ENCODE measurements at regions not wholly inside any gene's neighbourhood (a gene's known extent, or its start where the extent isn't known, plus 50 kb on each side); places are given as distances from the start of the nearest gene placed in this dataset.

- TF ChIP-seq ELF1 (IDR thresholded peaks at IDR 0.05) = no peak
- no peak for TF ChIP-seq ZBTB33 (IDR thresholded peaks at IDR 0.05; ENCODE audit: borderline replicate concordance, low read depth)
- TF ChIP-seq TEAD4 (IDR thresholded peaks at IDR 0.05; ENCODE audit: borderline replicate concordance, insufficient read depth) = no peak
- no peak for TF ChIP-seq RCOR1 (IDR thresholded peaks at IDR 0.05; ENCODE audit: low read length)
- TF ChIP-seq FOXM1 (IDR thresholded peaks at IDR 0.05; ENCODE audit: low read depth) = no peak
- no peak for TF ChIP-seq EP300 (IDR thresholded peaks at IDR 0.05; ENCODE audit: borderline replicate concordance in 1 of 2, low read depth in 1 of 2, low read length in 1 of 2)
- no peak for TF ChIP-seq POLR2AphosphoS5 (IDR thresholded peaks at IDR 0.05; ENCODE audit: low read depth, low read length)
- no peak for TF ChIP-seq MXI1 (IDR thresholded peaks at IDR 0.05; ENCODE audit: low read depth, low read length)
- TF ChIP-seq, protein P1, sequence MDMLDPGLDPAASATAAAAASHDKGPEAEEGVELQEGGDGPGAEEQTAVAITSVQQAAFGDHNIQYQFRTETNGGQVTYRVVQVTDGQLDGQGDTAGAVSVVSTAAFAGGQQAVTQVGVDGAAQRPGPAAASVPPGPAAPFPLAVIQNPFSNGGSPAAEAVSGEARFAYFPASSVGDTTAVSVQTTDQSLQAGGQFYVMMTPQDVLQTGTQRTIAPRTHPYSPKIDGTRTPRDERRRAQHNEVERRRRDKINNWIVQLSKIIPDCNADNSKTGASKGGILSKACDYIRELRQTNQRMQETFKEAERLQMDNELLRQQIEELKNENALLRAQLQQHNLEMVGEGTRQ (IDR thresholded peaks at IDR 0.05; ENCODE audit: borderline replicate concordance, low read depth, low read length) = no peak
- no peak for TF ChIP-seq NFIC (IDR thresholded peaks at IDR 0.05; ENCODE audit: borderline replicate concordance)
- no peak for TF ChIP-seq EZH2phosphoT487 (IDR thresholded peaks at IDR 0.05; ENCODE audit: borderline replicate concordance, low read depth)
- TF ChIP-seq RXRA (IDR thresholded peaks at IDR 0.05; ENCODE audit: borderline replicate concordance, low read depth) = no peak
- TF ChIP-seq, protein P2, sequence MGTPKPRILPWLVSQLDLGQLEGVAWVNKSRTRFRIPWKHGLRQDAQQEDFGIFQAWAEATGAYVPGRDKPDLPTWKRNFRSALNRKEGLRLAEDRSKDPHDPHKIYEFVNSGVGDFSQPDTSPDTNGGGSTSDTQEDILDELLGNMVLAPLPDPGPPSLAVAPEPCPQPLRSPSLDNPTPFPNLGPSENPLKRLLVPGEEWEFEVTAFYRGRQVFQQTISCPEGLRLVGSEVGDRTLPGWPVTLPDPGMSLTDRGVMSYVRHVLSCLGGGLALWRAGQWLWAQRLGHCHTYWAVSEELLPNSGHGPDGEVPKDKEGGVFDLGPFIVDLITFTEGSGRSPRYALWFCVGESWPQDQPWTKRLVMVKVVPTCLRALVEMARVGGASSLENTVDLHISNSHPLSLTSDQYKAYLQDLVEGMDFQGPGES (IDR thresholded peaks at IDR 0.05; ENCODE audit: low read depth, low read length) = no peak
- TF ChIP-seq, protein P3, sequence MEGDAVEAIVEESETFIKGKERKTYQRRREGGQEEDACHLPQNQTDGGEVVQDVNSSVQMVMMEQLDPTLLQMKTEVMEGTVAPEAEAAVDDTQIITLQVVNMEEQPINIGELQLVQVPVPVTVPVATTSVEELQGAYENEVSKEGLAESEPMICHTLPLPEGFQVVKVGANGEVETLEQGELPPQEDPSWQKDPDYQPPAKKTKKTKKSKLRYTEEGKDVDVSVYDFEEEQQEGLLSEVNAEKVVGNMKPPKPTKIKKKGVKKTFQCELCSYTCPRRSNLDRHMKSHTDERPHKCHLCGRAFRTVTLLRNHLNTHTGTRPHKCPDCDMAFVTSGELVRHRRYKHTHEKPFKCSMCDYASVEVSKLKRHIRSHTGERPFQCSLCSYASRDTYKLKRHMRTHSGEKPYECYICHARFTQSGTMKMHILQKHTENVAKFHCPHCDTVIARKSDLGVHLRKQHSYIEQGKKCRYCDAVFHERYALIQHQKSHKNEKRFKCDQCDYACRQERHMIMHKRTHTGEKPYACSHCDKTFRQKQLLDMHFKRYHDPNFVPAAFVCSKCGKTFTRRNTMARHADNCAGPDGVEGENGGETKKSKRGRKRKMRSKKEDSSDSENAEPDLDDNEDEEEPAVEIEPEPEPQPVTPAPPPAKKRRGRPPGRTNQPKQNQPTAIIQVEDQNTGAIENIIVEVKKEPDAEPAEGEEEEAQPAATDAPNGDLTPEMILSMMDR (IDR thresholded peaks at IDR 0.05) = no peak
- no peak for TF ChIP-seq FOXJ3 (CRISPR knock-in tag; IDR thresholded peaks at IDR 0.05)
- no peak for TF ChIP-seq USF1 (IDR thresholded peaks at IDR 0.05; ENCODE audit: borderline replicate concordance, low read depth)
- TF ChIP-seq SIN3A (IDR thresholded peaks at IDR 0.05; ENCODE audit: borderline replicate concordance, low read depth, low read length) = no peak
- TF ChIP-seq MEF2A (IDR thresholded peaks at IDR 0.05; ENCODE audit: borderline replicate concordance, low read depth) = no peak
- TF ChIP-seq, protein P4, sequence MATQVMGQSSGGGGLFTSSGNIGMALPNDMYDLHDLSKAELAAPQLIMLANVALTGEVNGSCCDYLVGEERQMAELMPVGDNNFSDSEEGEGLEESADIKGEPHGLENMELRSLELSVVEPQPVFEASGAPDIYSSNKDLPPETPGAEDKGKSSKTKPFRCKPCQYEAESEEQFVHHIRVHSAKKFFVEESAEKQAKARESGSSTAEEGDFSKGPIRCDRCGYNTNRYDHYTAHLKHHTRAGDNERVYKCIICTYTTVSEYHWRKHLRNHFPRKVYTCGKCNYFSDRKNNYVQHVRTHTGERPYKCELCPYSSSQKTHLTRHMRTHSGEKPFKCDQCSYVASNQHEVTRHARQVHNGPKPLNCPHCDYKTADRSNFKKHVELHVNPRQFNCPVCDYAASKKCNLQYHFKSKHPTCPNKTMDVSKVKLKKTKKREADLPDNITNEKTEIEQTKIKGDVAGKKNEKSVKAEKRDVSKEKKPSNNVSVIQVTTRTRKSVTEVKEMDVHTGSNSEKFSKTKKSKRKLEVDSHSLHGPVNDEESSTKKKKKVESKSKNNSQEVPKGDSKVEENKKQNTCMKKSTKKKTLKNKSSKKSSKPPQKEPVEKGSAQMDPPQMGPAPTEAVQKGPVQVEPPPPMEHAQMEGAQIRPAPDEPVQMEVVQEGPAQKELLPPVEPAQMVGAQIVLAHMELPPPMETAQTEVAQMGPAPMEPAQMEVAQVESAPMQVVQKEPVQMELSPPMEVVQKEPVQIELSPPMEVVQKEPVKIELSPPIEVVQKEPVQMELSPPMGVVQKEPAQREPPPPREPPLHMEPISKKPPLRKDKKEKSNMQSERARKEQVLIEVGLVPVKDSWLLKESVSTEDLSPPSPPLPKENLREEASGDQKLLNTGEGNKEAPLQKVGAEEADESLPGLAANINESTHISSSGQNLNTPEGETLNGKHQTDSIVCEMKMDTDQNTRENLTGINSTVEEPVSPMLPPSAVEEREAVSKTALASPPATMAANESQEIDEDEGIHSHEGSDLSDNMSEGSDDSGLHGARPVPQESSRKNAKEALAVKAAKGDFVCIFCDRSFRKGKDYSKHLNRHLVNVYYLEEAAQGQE (IDR thresholded peaks at IDR 0.05; ENCODE audit: low read depth, low read length) = no peak
- Histone ChIP-seq H3K4me2 (no peak overlapping the region), H3K9me2 (no peaks in the 10 kb centered on the region), H3K27me3 (ENCODE audit: insufficient read depth) (no peaks in the 10 kb centered on the region), H3K36me3 (replicated peaks in 1 of 2; ENCODE audit: control insufficient read depth in 1 of 2, insufficient read depth in 2 of 2, low read length in 1 of 2) (no peaks in the 10 kb centered on the region), H3F3A (replicated peaks; ENCODE audit: insufficient read depth) (no peaks in the 10 kb centered on the region), H3K79me2 (ENCODE audit: insufficient read depth) (no peaks in the 10 kb centered on the region), H4K20me1 (ENCODE audit: insufficient read depth) (no peaks in the 10 kb centered on the region), H3K27ac (ENCODE audit: low read depth in 2 of 2, low read length in 1 of 2) (no peak overlapping the region), H3K4me1 (ENCODE audit: control insufficient read depth in 1 of 2, insufficient read depth in 2 of 2, low read depth in 1 of 2, low read length in 1 of 2) (no peaks in the 10 kb centered on the region; a peak in 1 of 4 replicates), H3K9ac (no peak overlapping the region), H3K4me3 (ENCODE audit: low read depth in 2 of 2, low read length in 1 of 2) (no peak overlapping the region), H2AFZ (ENCODE audit: low read depth) (no peak overlapping the region), H3K9me3 (no peaks in the 10 kb centered on the region)
- 23% methylated on average over 6 of the region's 8 CpGs for WGBS (ENCODE audit: low lambda C conversion rate)
- CTCF ChIA-PET = interaction anchor here (1.1 kb wide), 1 partner anchor 8 kb away, joined by 3 read pairs; no protein-coding TSS in a partner anchor
- DNase-seq = no peak
- POLR2A ChIA-PET = no interaction called here
Measured at GRCh38 chr11:71341173-71341572, 88.8 kb upstream of the SHANK2 start.

All from SK-N-SH (cell line).